Naive thymus-derived CD8-positive, alpha-beta T cell (primary cell): ENCODE measurements at regions not wholly inside any gene's neighbourhood (a gene's known extent, or its start where the extent isn't known, plus 50 kb on each side); places are given as distances from the start of the nearest gene placed in this dataset.
A peak's percentile ranks its signal among the peaks of the same experiment; 100 is the strongest.
"Not testable (repeated sequence)": the region's sequence is repeated elsewhere in the genome, so short reads cannot be mapped to it uniquely, and the experiment has no call there.

Experiments
- ATAC-seq, 2 donors: fragments of 150-1000 bp; cut with Tn5 transposase in 1 of 2; sonication (Bioruptor Pico), chemical (Tn5 transposase) in 1 of 2; 1 replicate in 1 of 2; 2 replicates in 1 of 2; pipeline ENCODE4 v1.10.0; 2021; ENCODE audit warnings: mild to moderate bottlenecking in 2 of 2, moderate library complexity in 2 of 2
- POLR2A ChIA-PET: fragments of 350-600 bp; sonication (Branson Sonifier 250); formaldehyde crosslinking; loops from one replicate; lab custom pipeline; 2021; ENCODE audit warnings: antibody characterized with exemption; lab: Charles Lee
- DNase-seq, 10 donors: peaks; one replicate each; pipeline versions ENCODE4 v3.0.0 to v3.0.0-alpha.2; 2020 to 2022
- H3K27ac Mint-ChIP-seq, 10 donors: one replicate each; pipeline ENCODE4 v1.8.0; 2020 to 2022; ENCODE audit warnings: mild to moderate bottlenecking in 10 of 10, mixed read lengths in 10 of 10, moderate library complexity in 4 of 10, inconsistent platforms in 1 of 10
- H3K27me3 Mint-ChIP-seq, 5 donors: one replicate each; pipeline ENCODE4 v1.8.0; 2021 to 2022; ENCODE audit warnings: mixed read lengths in 5 of 5
- H3K36me3 Mint-ChIP-seq, 3 donors: one replicate each; pipeline ENCODE4 v1.8.0; 2020 to 2022; ENCODE audit warnings: mixed read lengths in 3 of 3, mild to moderate bottlenecking in 2 of 3, inconsistent platforms in 1 of 3
- H3K4me1 Mint-ChIP-seq, 4 donors: one replicate each; pipeline ENCODE4 v1.8.0; 2021 to 2022; ENCODE audit warnings: mixed read lengths in 4 of 4
- H3K4me3 Mint-ChIP-seq, 10 donors: one replicate each; pipeline ENCODE4 v1.8.0; 2020 to 2022; ENCODE audit warnings: mild to moderate bottlenecking in 10 of 10, mixed read lengths in 10 of 10, moderate library complexity in 6 of 10, inconsistent platforms in 1 of 10
- H3K9me3 Mint-ChIP-seq, 9 donors: one replicate each; pipeline ENCODE4 v1.8.0; 2020 to 2022; ENCODE audit warnings: mixed read lengths in 9 of 9, mild to moderate bottlenecking in 3 of 9, inconsistent platforms in 1 of 9, moderate library complexity in 1 of 9

- DNase-seq, H3K4me3 Mint-ChIP-seq, H3K36me3 Mint-ChIP-seq, H3K27ac Mint-ChIP-seq, POLR2A ChIA-PET, ATAC-seq, H3K4me1 Mint-ChIP-seq, H3K9me3 Mint-ChIP-seq: not testable (repeated sequence)
- H3K27me3 Mint-ChIP-seq: peaks cover 0 to 11% (median 3%) of the 10 kb centered on the region in 5 donors
Observed at GRCh38 chr20:48498125-48498524, 329.7 kb downstream of the PREX1 start.

GRCh38 chr20:48493966-48494365, 333.8 kb downstream of the PREX1 start:
- no peak overlapping the region for H3K4me3 Mint-ChIP-seq
- POLR2A ChIA-PET: no interaction called here
- no peak for ATAC-seq

GRCh38 chr20:48493331-48493730, 334.5 kb downstream of the PREX1 start:
- H3K4me3 Mint-ChIP-seq, H3K9me3 Mint-ChIP-seq, H3K4me1 Mint-ChIP-seq, POLR2A ChIA-PET, DNase-seq, H3K36me3 Mint-ChIP-seq, H3K27ac Mint-ChIP-seq, ATAC-seq: not testable (repeated sequence)
- peaks cover 0 to 19% (median 14%) of the 10 kb centered on the region in 5 donors for H3K27me3 Mint-ChIP-seq

More at GRCh38 chr20:48493966-48494365, 333.8 kb downstream of the PREX1 start:
- Mint-ChIP-seq H3K9me3 (no peaks in the 10 kb centered on the region), H3K4me1 (no peaks in the 10 kb centered on the region), H3K27ac (no peak overlapping the region), H3K27me3 (peaks cover 0 to 18% (median 14%) of the 10 kb centered on the region in 5 donors), H3K36me3 (no peaks in the 10 kb centered on the region)
- DNase-seq: no peak

GRCh38 chr20:48492715-48493070, 335.1 kb downstream of the PREX1 start:
- ATAC-seq (no peak), DNase-seq (no peak)
- POLR2A ChIA-PET: no interaction called here
- Mint-ChIP-seq H3K27me3 (peaks cover 0 to 18% (median 10%) of the 10 kb centered on the region in 5 donors), H3K27ac (peak overlapping the region in 1 of 10 donors; percentile 75), H3K9me3 (no peaks in the 10 kb centered on the region), H3K36me3 (no peaks in the 10 kb centered on the region), H3K4me3 (no peak overlapping the region), H3K4me1 (no peaks in the 10 kb centered on the region)

- H3K36me3 Mint-ChIP-seq: no peaks in the 10 kb centered on the region
- no peak for DNase-seq
- H3K4me1 Mint-ChIP-seq: no peaks in the 10 kb centered on the region
- H3K9me3 Mint-ChIP-seq: no peaks in the 10 kb centered on the region
- no peak overlapping the region for H3K27ac Mint-ChIP-seq
- no peak for ATAC-seq
- POLR2A ChIA-PET: no interaction called here
- H3K4me3 Mint-ChIP-seq: peak overlapping the region in 1 of 10 donors; percentile 6
- peaks cover 0 to 18% (median 10%) of the 10 kb centered on the region in 5 donors for H3K27me3 Mint-ChIP-seq
Observed at GRCh38 chr20:48492015-48492714, 335.6 kb downstream of the PREX1 start.

GRCh38 chr20:48490961-48491831, 336.6 kb downstream of the PREX1 start:
- Mint-ChIP-seq H3K36me3 (no peaks in the 10 kb centered on the region), H3K27ac (no peak overlapping the region), H3K4me3 (peak overlapping the region in 1 of 10 donors; percentile 42), H3K9me3 (no peaks in the 10 kb centered on the region), H3K4me1 (no peaks in the 10 kb centered on the region), H3K27me3 (peaks cover 4 to 26% (median 18%) of the 10 kb centered on the region in 5 donors)
- ATAC-seq (no peak), DNase-seq (no peak)
- POLR2A ChIA-PET: no interaction called here

GRCh38 chr20:48490341-48490740, 337.5 kb downstream of the PREX1 start:
- H3K27me3 Mint-ChIP-seq: peaks cover 8 to 32% (median 21%) of the 10 kb centered on the region in 5 donors
- H3K4me3 Mint-ChIP-seq, POLR2A ChIA-PET: not testable (repeated sequence)

GRCh38 chr20:48489656-48490055, 338.1 kb downstream of the PREX1 start:
- H3K4me3 Mint-ChIP-seq: no peak overlapping the region
- H3K27me3 Mint-ChIP-seq: peaks cover 13 to 32% (median 22%) of the 10 kb centered on the region in 5 donors
- no peaks in the 10 kb centered on the region for H3K36me3 Mint-ChIP-seq
- peaks cover 0 to 2% (median 0%) of the 10 kb centered on the region in 4 donors for H3K4me1 Mint-ChIP-seq
- ATAC-seq (no peak), DNase-seq (no peak)
- peak overlapping the region in 1 of 10 donors; percentile 6 for H3K27ac Mint-ChIP-seq
- H3K9me3 Mint-ChIP-seq: no peaks in the 10 kb centered on the region
- POLR2A ChIA-PET: no interaction called here

More at GRCh38 chr20:48490341-48490740, 337.5 kb downstream of the PREX1 start:
- H3K4me1 Mint-ChIP-seq, H3K9me3 Mint-ChIP-seq, H3K36me3 Mint-ChIP-seq, DNase-seq, H3K27ac Mint-ChIP-seq, ATAC-seq: not testable (repeated sequence)

- Mint-ChIP-seq H3K9me3 (no peaks in the 10 kb centered on the region), H3K36me3 (no peaks in the 10 kb centered on the region), H3K4me1 (peaks cover 0 to 2% (median 0%) of the 10 kb centered on the region in 4 donors), H3K4me3 (no peak overlapping the region), H3K27ac (no peak overlapping the region), H3K27me3 (peaks cover 13 to 32% (median 22%) of the 10 kb centered on the region in 5 donors)
- no peak for ATAC-seq
- POLR2A ChIA-PET: no interaction called here
- no peak for DNase-seq
Observed at GRCh38 chr20:48489046-48489463, 338.7 kb downstream of the PREX1 start.

- H3K9me3 Mint-ChIP-seq, H3K27ac Mint-ChIP-seq, DNase-seq, H3K36me3 Mint-ChIP-seq, H3K4me1 Mint-ChIP-seq, H3K4me3 Mint-ChIP-seq, ATAC-seq, POLR2A ChIA-PET: not testable (repeated sequence)
- H3K27me3 Mint-ChIP-seq: peaks cover 13 to 32% (median 22%) of the 10 kb centered on the region in 5 donors
Observed at GRCh38 chr20:48488334-48489034, 339.3 kb downstream of the PREX1 start.

GRCh38 chr20:48486065-48486464, 341.7 kb downstream of the PREX1 start:
- Mint-ChIP-seq H3K9me3 (no peaks in the 10 kb centered on the region), H3K27me3 (peaks cover 10 to 33% (median 23%) of the 10 kb centered on the region in 5 donors), H3K4me3 (no peak overlapping the region), H3K4me1 (peaks cover 0 to 2% (median 0%) of the 10 kb centered on the region in 4 donors), H3K36me3 (no peaks in the 10 kb centered on the region), H3K27ac (no peak overlapping the region)
- ATAC-seq (no peak), DNase-seq (no peak)
- POLR2A ChIA-PET: no interaction called here

- H3K9me3 Mint-ChIP-seq, H3K27ac Mint-ChIP-seq, ATAC-seq, POLR2A ChIA-PET, H3K4me3 Mint-ChIP-seq, DNase-seq, H3K4me1 Mint-ChIP-seq, H3K36me3 Mint-ChIP-seq: not testable (repeated sequence)
- peaks cover 15 to 42% (median 26%) of the 10 kb centered on the region in 5 donors for H3K27me3 Mint-ChIP-seq
Observed at GRCh38 chr20:48485153-48485552, 342.6 kb downstream of the PREX1 start.
